Ascending aorta (tissue), 2 donors: ENCODE measurements at regions not wholly inside any gene's neighbourhood (a gene's known extent, or its start where the extent isn't known, plus 50 kb on each side); places are given as distances from the start of the nearest gene placed in this dataset.
"Not testable (repeated sequence)": the region's sequence is repeated elsewhere in the genome, so short reads cannot be mapped to it uniquely, and the experiment has no call there.

ENCODE experiments used
- DNase-seq, 2 donors: peaks; one replicate each; pipeline ENCODE4 v3.0.0-alpha.2; 2019; ENCODE audit warnings: low spot score in 2 of 2
- H3K27ac ChIP-seq, 2 donors: fragments of 200-600 bp; sonication (generic); one replicate each; pipeline ENCODE4 v1.5.1; 2016 to 2017; ENCODE audit warnings: mild to moderate bottlenecking in 1 of 2
- H3K27me3 ChIP-seq: fragments of 200-600 bp; sonication (generic); one replicate; pipeline ENCODE4 v1.5.1; 2017
- H3K36me3 ChIP-seq, 2 donors: fragments of 200-600 bp; sonication (generic); one replicate each; pipeline ENCODE4 v1.5.1; 2016
- H3K4me1 ChIP-seq, 2 donors: fragments of 200-600 bp; sonication (generic); one replicate each; pipeline ENCODE4 v1.5.1; 2016 to 2017; ENCODE audit warnings: mild to moderate bottlenecking in 1 of 2
- H3K4me3 ChIP-seq, 2 donors: fragments of 200-600 bp; sonication (generic); one replicate each; pipeline ENCODE4 v1.5.1; 2016 to 2017; ENCODE audit warnings: mild to moderate bottlenecking in 1 of 2
- H3K9me3 ChIP-seq, 2 donors: fragments of 200-600 bp; sonication (generic); one replicate each; pipeline ENCODE4 v1.5.1; 2016
- CTCF ChIP-seq, 3 experiments: fragments of 200-600 bp in 2 of 3; fragments of 450-650 bp in 1 of 3; sonication (generic) in 2 of 3; IDR thresholded peaks; one replicate each; pipeline ENCODE4 v1.5.1; 2016 to 2019; ENCODE audit warnings: antibody characterized with exemption in 3 of 3, mild to moderate bottlenecking in 1 of 3, moderate library complexity in 1 of 3
- intact Hi-C: fragments of 100-400 bp; cut with DNase I; formaldehyde crosslinking; loops from one replicate; pipeline ENCODE4 v1.15.1; 2023

GRCh38 chr14:31911160-31911559 is 165.9 kb upstream of the ARHGAP5 start:
- intact Hi-C loops = no loop called here
- no peak overlapping the region for H3K4me3 ChIP-seq

GRCh38 chr14:31913370-31913769 is 163.7 kb upstream of the ARHGAP5 start:
- H3K27me3 ChIP-seq = no peaks in the 10 kb centered on the region
- H3K4me1 ChIP-seq = no peaks in the 10 kb centered on the region
- H3K4me3 ChIP-seq = no peak overlapping the region
- H3K27ac ChIP-seq = no peak overlapping the region
- no peaks in the 10 kb centered on the region for H3K36me3 ChIP-seq
- DNase-seq = no peak
- intact Hi-C loops = no loop called here
- H3K9me3 ChIP-seq = peaks cover 0 to 18% of the 10 kb centered on the region in 2 donors
- TF ChIP-seq CTCF (IDR thresholded peaks at IDR 0.05) = no peak

More at GRCh38 chr14:31911160-31911559, 165.9 kb upstream of the ARHGAP5 start:
- Histone ChIP-seq H3K4me1 (no peaks in the 10 kb centered on the region), H3K27me3 (no peaks in the 10 kb centered on the region), H3K36me3 (no peaks in the 10 kb centered on the region), H3K9me3 (peaks cover 0 to 18% of the 10 kb centered on the region in 2 donors), H3K27ac (no peak overlapping the region)
- DNase-seq = no peak
- no peak for TF ChIP-seq CTCF (IDR thresholded peaks at IDR 0.05)

GRCh38 chr14:31918289-31918688 is 158.8 kb upstream of the ARHGAP5 start:
- intact Hi-C loops, H3K4me1 ChIP-seq, H3K27me3 ChIP-seq, H3K4me3 ChIP-seq, H3K36me3 ChIP-seq, DNase-seq, H3K27ac ChIP-seq, H3K9me3 ChIP-seq: not testable (repeated sequence)

- H3K36me3 ChIP-seq = no peaks in the 10 kb centered on the region
- H3K4me3 ChIP-seq = no peak overlapping the region
- no peaks in the 10 kb centered on the region for H3K27me3 ChIP-seq
- intact Hi-C loops = no loop called here
- H3K9me3 ChIP-seq = no peaks in the 10 kb centered on the region
- no peak overlapping the region for H3K27ac ChIP-seq
- no peak for TF ChIP-seq CTCF (IDR thresholded peaks at IDR 0.05)
- no peaks in the 10 kb centered on the region for H3K4me1 ChIP-seq
- no peak for DNase-seq
Observed at GRCh38 chr14:31920001-31920400, 157.1 kb upstream of the ARHGAP5 start.

- Histone ChIP-seq H3K27ac (no peak overlapping the region), H3K4me1 (no peaks in the 10 kb centered on the region), H3K4me3 (no peak overlapping the region), H3K36me3 (no peaks in the 10 kb centered on the region), H3K9me3 (no peaks in the 10 kb centered on the region), H3K27me3 (no peaks in the 10 kb centered on the region)
- no peak for TF ChIP-seq CTCF (IDR thresholded peaks at IDR 0.05)
- intact Hi-C loops = no loop called here
- no peak for DNase-seq
Observed at GRCh38 chr14:31920989-31921650, 156.0 kb upstream of the ARHGAP5 start.

GRCh38 chr14:31921721-31922120 is 155.4 kb upstream of the ARHGAP5 start:
- intact Hi-C loops = no loop called here
- H3K9me3 ChIP-seq = no peaks in the 10 kb centered on the region
- no peaks in the 10 kb centered on the region for H3K27me3 ChIP-seq
- H3K36me3 ChIP-seq = no peaks in the 10 kb centered on the region
- DNase-seq = no peak
- TF ChIP-seq CTCF (IDR thresholded peaks at IDR 0.05) = no peak
- H3K27ac ChIP-seq = no peak overlapping the region
- H3K4me3 ChIP-seq = no peak overlapping the region
- peaks cover 0 to 2% of the 10 kb centered on the region in 2 donors for H3K4me1 ChIP-seq
